Neural crest cell (in vitro differentiated cells): ENCODE measurements at regions not wholly inside any gene's neighbourhood (a gene's known extent, or its start where the extent isn't known, plus 50 kb on each side); places are given as distances from the start of the nearest gene placed in this dataset.

Source experiments
- DNase-seq: peaks from one replicate; pipeline ENCODE4 v3.0.0; 2021; ENCODE audit warnings: low read depth, mixed read lengths, low spot score
- H3K27ac Mint-ChIP-seq: one replicate; pipeline ENCODE4 v1.8.0; 2021; ENCODE audit warnings: mild to moderate bottlenecking, mixed read lengths; ENCODE audit not compliant: unreplicated experiment
- H3K27me3 Mint-ChIP-seq: 2 replicates; pipeline ENCODE4 v1.8.0; 2021; ENCODE audit warnings: low read depth, mild to moderate bottlenecking, mixed read lengths
- H3K36me3 Mint-ChIP-seq: 2 replicates; pipeline ENCODE4 v1.8.0; 2021; ENCODE audit warnings: low read depth, mild to moderate bottlenecking, mixed read lengths
- H3K4me1 Mint-ChIP-seq: 2 replicates; pipeline ENCODE4 v1.8.0; 2021; ENCODE audit warnings: mixed read lengths
- H3K4me3 Mint-ChIP-seq: one replicate; pipeline ENCODE4 v1.8.0; 2021; ENCODE audit warnings: mild to moderate bottlenecking, mixed read lengths
- H3K9me3 Mint-ChIP-seq: 2 replicates; pipeline ENCODE4 v1.8.0; 2021; ENCODE audit warnings: mixed read lengths
- CTCF ChIP-seq: fragments of 200-600 bp; sonication (generic); conservative IDR thresholded peaks from 2 replicates; pipeline ENCODE4 v1.5.0; 2021; ENCODE audit warnings: antibody characterized with exemption, mild to moderate bottlenecking

GRCh38 chr2:217732992-217733391, 269.8 kb downstream of the TNS1 start:
- no peak for DNase-seq
- Mint-ChIP-seq H3K4me1 (peaks cover 14% of the 10 kb centered on the region), H3K27me3 (no peaks in the 10 kb centered on the region), H3K4me3 (no peak overlapping the region), H3K36me3 (no peaks in the 10 kb centered on the region), H3K9me3 (no peaks in the 10 kb centered on the region), H3K27ac (no peak overlapping the region)
- TF ChIP-seq CTCF, result no peak

- H3K9me3 Mint-ChIP-seq, result no peaks in the 10 kb centered on the region
- H3K27ac Mint-ChIP-seq, result no peak overlapping the region
- no peaks in the 10 kb centered on the region for H3K27me3 Mint-ChIP-seq
- TF ChIP-seq CTCF, result no peak
- peaks cover 5% of the 10 kb centered on the region for H3K4me1 Mint-ChIP-seq
- DNase-seq, result no peak
- no peak overlapping the region for H3K4me3 Mint-ChIP-seq
- H3K36me3 Mint-ChIP-seq, result no peaks in the 10 kb centered on the region
These were observed 271.0 kb downstream of the TNS1 start for GRCh38 chr2:217731805-217732204.

DNA sequence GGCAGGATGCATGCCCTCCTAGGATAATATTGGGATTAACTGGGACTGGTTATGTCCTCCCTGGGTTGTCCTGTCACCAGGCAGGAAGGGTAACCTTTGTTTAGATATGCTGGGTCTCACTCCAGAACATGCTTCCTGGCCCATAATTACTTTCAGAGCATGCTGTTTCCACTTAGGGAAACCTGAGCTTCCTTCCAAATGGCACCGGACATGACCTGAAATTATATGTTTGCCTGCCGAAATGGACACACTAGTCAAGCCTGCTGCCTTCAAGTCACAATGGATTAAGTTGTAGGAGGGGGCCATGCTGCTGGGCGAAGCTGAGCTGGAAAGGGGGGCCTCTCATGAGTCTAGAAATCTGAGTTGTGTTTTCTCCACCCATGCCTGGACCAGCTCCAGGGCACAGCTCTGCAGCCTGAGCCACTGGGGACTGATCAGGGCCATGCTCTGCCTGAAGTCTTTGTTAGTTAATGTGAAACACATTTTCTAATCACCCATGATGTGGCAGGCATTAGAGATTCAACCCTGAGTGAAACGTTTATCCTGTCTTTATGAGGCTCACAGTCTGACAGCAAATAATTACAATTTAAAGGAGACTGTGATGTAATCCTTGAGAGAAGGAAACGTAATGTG, 273.3 kb downstream of the TNS1 start:
- H3K4me3 Mint-ChIP-seq, result no peak overlapping the region
- H3K27me3 Mint-ChIP-seq, result no peaks in the 10 kb centered on the region
- DNase-seq, result no peak
- peaks cover 5% of the 10 kb centered on the region for H3K4me1 Mint-ChIP-seq
- no peak overlapping the region for H3K27ac Mint-ChIP-seq
- no peak for TF ChIP-seq CTCF
- H3K36me3 Mint-ChIP-seq, result no peaks in the 10 kb centered on the region
- H3K9me3 Mint-ChIP-seq, result no peaks in the 10 kb centered on the region

GRCh38 chr2:217727801-217728200, 275.0 kb downstream of the TNS1 start:
- Mint-ChIP-seq H3K4me3 (no peak overlapping the region), H3K9me3 (no peaks in the 10 kb centered on the region), H3K27me3 (no peaks in the 10 kb centered on the region), H3K36me3 (no peaks in the 10 kb centered on the region), H3K27ac (no peak overlapping the region), H3K4me1 (peaks cover 5% of the 10 kb centered on the region)
- no peak for DNase-seq
- no peak for TF ChIP-seq CTCF

- no peak overlapping the region for H3K4me3 Mint-ChIP-seq
- H3K27me3 Mint-ChIP-seq, result no peaks in the 10 kb centered on the region
- H3K4me1 Mint-ChIP-seq, result peaks cover 5% of the 10 kb centered on the region
- TF ChIP-seq CTCF, result no peak
- no peaks in the 10 kb centered on the region for H3K9me3 Mint-ChIP-seq
- H3K27ac Mint-ChIP-seq, result no peak overlapping the region
- DNase-seq, result no peak
- peaks cover 4% of the 10 kb centered on the region for H3K36me3 Mint-ChIP-seq
These were observed 277.4 kb downstream of the TNS1 start for GRCh38 chr2:217725409-217725808.
